Left ventricle myocardium inferior (tissue), 1 donor: ENCODE measurements at regions not wholly inside any gene's neighbourhood (a gene's known extent, or its start where the extent isn't known, plus 50 kb on each side); places are given as distances from the start of the nearest gene placed in this dataset.

Experiments used
- DNase-seq: peaks from one replicate; pipeline ENCODE4 v3.0.0-alpha.2; 2020
- H3K27ac ChIP-seq: fragments of 200-600 bp; replicated peaks from 2 replicates; pipeline ENCODE4 v1.8.0; 2021
- H3K27me3 ChIP-seq: fragments of 200-600 bp; 2 replicates; pipeline ENCODE4 v1.8.0; 2021; ENCODE audit warnings: low read depth
- H3K36me3 ChIP-seq: fragments of 200-600 bp; 2 replicates; pipeline ENCODE4 v1.8.0; 2021
- H3K4me1 ChIP-seq: fragments of 200-600 bp; 2 replicates; pipeline ENCODE4 v1.8.0; 2021
- H3K4me3 ChIP-seq: fragments of 200-600 bp; 2 replicates; pipeline ENCODE4 v1.8.0; 2021; ENCODE audit warnings: mild to moderate bottlenecking, moderate library complexity
- H3K9me3 ChIP-seq: fragments of 200-600 bp; replicated peaks from 2 replicates; pipeline ENCODE4 v1.8.0; 2021
- CTCF ChIP-seq: fragments of 200-600 bp; IDR thresholded peaks from 2 replicates; pipeline ENCODE4 v1.8.0; 2021; ENCODE audit warnings: antibody characterized with exemption, mild to moderate bottlenecking, borderline replicate concordance
- intact Hi-C: fragments of 100-400 bp; cut with micrococcal nuclease; formaldehyde crosslinking; loops from one replicate; pipeline ENCODE4 v1.11.0; 2022
- donor health status: DM: no; HTN: yes; CAD: no; lungs with severe emphysema.

DNA sequence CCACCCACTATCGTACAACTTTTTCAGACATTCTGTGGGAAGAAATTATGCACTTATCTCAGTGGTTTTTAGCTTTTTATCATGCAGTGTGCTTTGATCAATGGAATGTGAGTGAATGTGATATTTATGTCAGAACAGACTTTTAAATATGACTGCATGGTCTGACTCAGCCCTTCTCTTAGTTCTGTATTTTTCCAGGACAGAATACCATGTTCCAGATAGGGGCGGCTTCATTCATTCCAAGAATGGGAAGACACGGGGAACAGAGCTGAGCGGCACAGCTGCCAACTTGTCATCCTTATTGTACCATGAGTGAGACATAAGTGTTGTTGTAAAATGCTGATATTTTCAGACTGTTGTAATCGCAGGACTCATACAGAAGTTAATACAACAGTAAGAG is 214.6 kb upstream of the NCAM2 start:
- Histone ChIP-seq H3K4me3 (no peak overlapping the region), H3K4me1 (no peaks in the 10 kb centered on the region), H3K27ac (no peak overlapping the region), H3K9me3 (peaks cover 3% of the 10 kb centered on the region), H3K36me3 (no peaks in the 10 kb centered on the region), H3K27me3 (no peaks in the 10 kb centered on the region)
- intact Hi-C loops: no loop called here
- no peak for DNase-seq
- no peak for TF ChIP-seq CTCF

DNA sequence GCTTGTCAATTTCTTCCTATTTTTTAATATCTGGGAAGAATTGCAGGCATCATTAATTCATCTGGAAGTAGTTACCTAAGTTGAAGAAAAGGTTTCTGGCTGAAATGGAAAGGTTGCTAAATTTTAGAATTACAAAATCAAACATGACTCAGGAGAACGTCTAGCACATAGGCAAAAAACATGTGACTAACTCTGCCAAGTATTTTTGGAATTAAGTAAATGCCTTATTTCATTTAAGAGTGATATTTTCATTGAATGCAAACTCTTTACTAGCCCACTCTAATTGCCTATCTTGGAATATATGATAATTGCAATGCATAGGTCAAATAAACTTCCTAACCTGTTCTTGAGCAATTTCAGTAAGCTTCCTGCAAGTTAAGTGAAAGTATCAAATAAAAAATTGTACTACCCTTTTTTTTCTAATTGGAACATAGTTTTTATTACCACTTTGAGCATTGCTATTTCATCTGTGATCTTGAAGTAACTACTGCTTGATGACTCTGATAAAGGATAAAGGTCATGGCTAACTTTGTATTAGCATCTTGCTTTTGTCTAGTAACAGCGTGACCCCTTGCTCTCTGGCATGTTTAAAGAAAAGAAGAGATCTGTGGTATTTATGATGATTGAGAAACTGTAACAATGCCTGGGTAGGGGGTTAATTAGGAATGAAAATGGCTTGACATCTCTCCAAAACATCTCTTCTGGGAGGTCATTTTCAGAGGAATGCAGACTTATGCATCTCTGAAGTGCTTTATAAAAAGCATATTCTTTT is 208.3 kb upstream of the NCAM2 start:
- Histone ChIP-seq H3K27me3 (no peaks in the 10 kb centered on the region), H3K27ac (no peak overlapping the region), H3K9me3 (no peaks in the 10 kb centered on the region), H3K4me1 (no peaks in the 10 kb centered on the region), H3K36me3 (no peaks in the 10 kb centered on the region), H3K4me3 (no peak overlapping the region)
- no peak for TF ChIP-seq CTCF
- intact Hi-C loops: no loop called here
- no peak for DNase-seq

DNA sequence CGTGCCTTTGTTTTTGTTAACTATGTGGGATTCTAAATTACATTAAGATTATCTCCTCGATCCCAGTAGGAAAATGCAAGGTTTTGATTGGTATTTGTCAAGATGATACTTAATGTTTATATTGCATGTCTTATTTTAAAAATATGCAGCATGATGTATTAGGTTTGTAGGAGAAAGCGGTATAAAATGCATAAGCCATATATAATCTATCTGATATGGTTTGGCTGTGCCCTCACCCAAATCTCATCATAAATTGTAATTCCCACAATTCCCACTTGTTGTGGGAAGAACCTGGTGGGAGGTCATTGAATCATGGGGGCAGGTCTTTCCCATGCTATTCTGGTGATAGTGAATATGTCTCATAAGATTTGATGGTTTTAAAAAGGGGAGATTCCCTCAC is 198.1 kb upstream of the NCAM2 start:
- no peak for DNase-seq
- Histone ChIP-seq H3K9me3 (peaks cover 8% of the 10 kb centered on the region), H3K36me3 (no peaks in the 10 kb centered on the region), H3K27ac (no peak overlapping the region), H3K4me3 (no peak overlapping the region), H3K27me3 (no peaks in the 10 kb centered on the region), H3K4me1 (no peaks in the 10 kb centered on the region)
- intact Hi-C loops: no loop called here
- TF ChIP-seq CTCF: no peak

GRCh38 chr21:20802201-20802600 is 196.0 kb upstream of the NCAM2 start:
- no peak for DNase-seq
- H3K27ac ChIP-seq: no peak overlapping the region
- H3K36me3 ChIP-seq: no peaks in the 10 kb centered on the region
- peaks cover under 1% of the 10 kb centered on the region for H3K9me3 ChIP-seq
- H3K4me1 ChIP-seq: no peaks in the 10 kb centered on the region
- intact Hi-C loops: no loop called here
- H3K27me3 ChIP-seq: no peaks in the 10 kb centered on the region
- H3K4me3 ChIP-seq: no peak overlapping the region
- TF ChIP-seq CTCF: no peak

DNA sequence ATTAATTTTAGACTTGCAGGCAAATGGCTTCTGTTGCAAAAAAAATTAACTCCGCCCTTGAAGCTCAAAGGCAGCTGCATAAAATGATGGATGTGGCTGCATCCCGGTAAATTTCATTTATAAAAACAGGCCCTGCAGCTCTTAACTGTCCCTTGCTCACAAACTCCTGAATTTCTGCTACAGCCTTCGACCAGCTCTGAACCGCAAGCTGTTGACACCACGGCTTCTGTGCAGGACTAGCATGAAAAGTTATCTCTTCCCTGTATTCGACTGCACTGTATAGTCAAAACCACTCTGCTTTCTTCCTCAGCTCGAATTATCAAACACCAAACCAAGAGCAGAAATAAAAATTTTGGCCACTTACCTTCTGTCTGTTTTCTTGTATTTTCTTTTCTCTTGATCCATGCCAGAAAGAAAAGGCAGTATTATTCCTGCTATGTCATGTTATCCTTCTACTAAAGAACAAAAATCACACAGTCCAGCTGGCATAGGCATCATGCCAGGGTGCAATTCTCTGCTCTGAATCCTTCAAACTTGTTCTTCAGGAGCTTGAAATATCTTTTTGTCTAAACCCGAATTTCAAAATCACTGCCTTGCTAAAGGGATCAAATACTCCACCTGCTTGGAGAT is 195.5 kb upstream of the NCAM2 start:
- Histone ChIP-seq H3K4me3 (no peak overlapping the region), H3K27ac (no peak overlapping the region), H3K4me1 (no peaks in the 10 kb centered on the region), H3K36me3 (no peaks in the 10 kb centered on the region), H3K27me3 (no peaks in the 10 kb centered on the region), H3K9me3 (no peaks in the 10 kb centered on the region)
- intact Hi-C loops: no loop called here
- DNase-seq: no peak
- TF ChIP-seq CTCF: no peak
